K562 (cell line): ENCODE measurements at regions not wholly inside any gene's neighbourhood (a gene's known extent, or its start where the extent isn't known, plus 50 kb on each side); places are given as distances from the start of the nearest gene placed in this dataset.

Experiments used
- ATAC-seq: fragments of 200-7000 bp; cut with Tn5 transposase; 3 replicates; pipeline ENCODE4 v1.9.1; 2020; ENCODE audit warnings: moderate library complexity
- BruUV-seq: library from RNA; stranded (reverse); fragments of 400-500 nt; replicated peaks from 2 replicates; lab custom pipeline; 2021; lab: Mats Ljungman, UMichigan
- CTCF ChIA-PET: fragments of 300-600 bp; formaldehyde crosslinking; extraction: SDS; loops from one replicate; lab custom pipeline; 2021; ENCODE audit warnings: low intra/inter-chr PET ratio; lab: Yijun Ruan, JAX
- POLR2A ChIA-PET: fragments of 300-600, 350-650 bp; sonication (Branson Sonifier 250); formaldehyde crosslinking; extraction: SDS; loops from one replicate; lab custom pipeline; 2021; ENCODE audit warnings: antibody characterized with exemption, inconsistent platforms; lab: Yijun Ruan, JAX
- DNase-seq, 4 experiments: peaks; one replicate each; pipeline versions ENCODE4 v3.0.0 to v3.0.0-alpha.2; 2011 to 2018; ENCODE audit warnings: low spot score in 3 of 4, mixed read lengths in 3 of 4; ENCODE audit errors: extremely low read depth in 1 of 4
- FAIRE-seq: peaks from 2 replicates; lab custom pipeline; 2011; peaks lifted over from hg19 to GRCh38; lab: Jason Lieb, UNC
- H2AFZ ChIP-seq: 2 replicates; pipeline ENCODE4 v1.6.0; 2011; ENCODE audit warnings: low read depth, low read length, control low read depth, inconsistent platforms
- H3K27ac ChIP-seq: fragments of 200-600 bp; 3 replicates; pipeline ENCODE4 v1.8.0; 2011; ENCODE audit warnings: low read depth, mild to moderate bottlenecking, control low read depth, inconsistent platforms, low read length, moderate library complexity, mixed read lengths; ENCODE audit errors: extremely low read depth
- H3K27me3 ChIP-seq, 2 experiments: fragments of 300-600 bp in 1 of 2; 2 replicates in 1 of 2; 3 replicates in 1 of 2; pipeline versions ENCODE4 v1.6.0 to v1.8.0; 2011; ENCODE audit warnings: inconsistent platforms in 2 of 2, low read length in 2 of 2, mild to moderate bottlenecking in 1 of 2, mixed read lengths in 1 of 2, moderate library complexity in 1 of 2; ENCODE audit not compliant: control insufficient read depth in 2 of 2, insufficient read depth in 2 of 2
- H3K36me3 ChIP-seq: fragments of 300-600 bp; 3 replicates; pipeline ENCODE4 v1.8.0; 2011; ENCODE audit warnings: mild to moderate bottlenecking, low read length, inconsistent platforms; ENCODE audit not compliant: control insufficient read depth, insufficient read depth
- H3K4me1 ChIP-seq, 2 experiments: fragments of 200-600 bp in 1 of 2; replicated peaks in 1 of 2; 2 replicates in 1 of 2; 3 replicates in 1 of 2; pipeline versions ENCODE4 v1.5.1 to v1.8.0; 2011; ENCODE audit warnings: inconsistent platforms in 2 of 2, low read length in 2 of 2, mild to moderate bottlenecking in 1 of 2, mixed read lengths in 1 of 2, moderate library complexity in 1 of 2; ENCODE audit not compliant: control insufficient read depth in 2 of 2, insufficient read depth in 2 of 2
- H3K4me2 ChIP-seq: 2 replicates; pipeline ENCODE4 v1.6.1; 2011; ENCODE audit warnings: low read length, control low read depth, inconsistent platforms, mixed read lengths; ENCODE audit not compliant: insufficient read depth
- H3K4me3 ChIP-seq: fragments of 200-600 bp; sonication (generic), shearing (Covaris generic); 2 replicates; pipeline ENCODE4 v1.5.1; 2016; ENCODE audit warnings: control low read depth, inconsistent platforms
- H3K79me2 ChIP-seq: fragments of 200-600 bp; 3 replicates; pipeline ENCODE4 v1.8.0; 2011; ENCODE audit warnings: low read length, inconsistent platforms; ENCODE audit not compliant: control insufficient read depth, insufficient read depth
- H3K9ac ChIP-seq, 2 experiments: 2 replicates each; pipeline versions ENCODE4 v1.6.0 to v1.6.1; 2011; ENCODE audit warnings: low read depth in 2 of 2, low read length in 2 of 2, control low read depth in 1 of 2, inconsistent platforms in 1 of 2, mild to moderate bottlenecking in 1 of 2, mixed read lengths in 1 of 2; ENCODE audit not compliant: insufficient read depth in 1 of 2
- H3K9me1 ChIP-seq: one replicate; pipeline ENCODE4 v1.6.0; 2011; ENCODE audit warnings: inconsistent platforms, mild to moderate bottlenecking, low read length, moderate library complexity; ENCODE audit not compliant: control insufficient read depth, insufficient read depth
- H3K9me3 ChIP-seq: replicated peaks from 2 replicates; pipeline ENCODE4 v1.5.1; 2011; ENCODE audit warnings: low read depth, low read length, inconsistent platforms; ENCODE audit not compliant: control insufficient read depth, insufficient read depth
- H4K20me1 ChIP-seq: replicated peaks from 2 replicates; pipeline ENCODE4 v1.6.1; 2011; ENCODE audit warnings: low read length, inconsistent platforms, mixed read lengths; ENCODE audit not compliant: control insufficient read depth, insufficient read depth
- CBFA2T2 ChIP-seq: fragments of 450-650 bp; conservative IDR thresholded peaks from 2 replicates; pipeline ENCODE4 v1.6.1; 2017; ENCODE audit warnings: mild to moderate bottlenecking
- CREB1 ChIP-seq, 2 experiments: sonication (generic) in 1 of 2; formaldehyde crosslinking in 1 of 2; IDR thresholded peaks; 2 replicates each; pipeline versions ENCODE4 v1.6.1 to v1.8.0; 2012 to 2022; ENCODE audit warnings: inconsistent platforms in 1 of 2, mild to moderate bottlenecking in 1 of 2, missing genetic modification reagents in 1 of 2, moderate library complexity in 1 of 2
- KAT2B ChIP-seq: IDR thresholded peaks from one replicate; pipeline ENCODE4 v1.6.1; 2012; ENCODE audit warnings: low read depth, mild to moderate bottlenecking, control low read depth, inconsistent platforms, low read length, moderate library complexity
- KDM1A ChIP-seq, 2 experiments: fragments of 450-650 bp; IDR thresholded peaks; 2 replicates each; pipeline ENCODE4 v1.6.1; 2016; ENCODE audit warnings: mild to moderate bottlenecking in 2 of 2
- NFATC3 ChIP-seq: fragments of 450-650 bp; IDR thresholded peaks from 2 replicates; pipeline ENCODE4 v1.6.1; 2017; ENCODE audit warnings: mild to moderate bottlenecking
- NFYB ChIP-seq: IDR thresholded peaks from 2 replicates; pipeline ENCODE4 v1.6.1; 2011; ENCODE audit warnings: mild to moderate bottlenecking, moderate library complexity; ENCODE audit not compliant: insufficient read length; ENCODE audit errors: extremely low read depth
- NONO ChIP-seq, 2 experiments: fragments of 200-400 bp in 1 of 2; fragments of 450-650 bp in 1 of 2; formaldehyde crosslinking in 1 of 2; IDR thresholded peaks; 2 replicates each; pipeline ENCODE4 v1.6.1; 2017; ENCODE audit warnings: low read depth in 2 of 2, mild to moderate bottlenecking in 2 of 2, moderate library complexity in 2 of 2, low read length in 1 of 2
- POLR2G ChIP-seq: fragments of 200-400 bp; formaldehyde crosslinking; IDR thresholded peaks from 2 replicates; pipeline ENCODE4 v1.6.1; 2017; ENCODE audit warnings: low read depth, mild to moderate bottlenecking, antibody characterized with exemption, low read length, moderate library complexity
- RAD51 ChIP-seq: fragments of 450-650 bp; IDR thresholded peaks from 2 replicates; pipeline ENCODE4 v1.7.1; 2016; ENCODE audit warnings: low read depth, mild to moderate bottlenecking, borderline replicate concordance
- TBP ChIP-seq: optimal IDR thresholded peaks from 2 replicates; pipeline ENCODE3; 2011; ENCODE audit warnings: low read depth, low read length, improper control_type of control experiment
- TCF3 ChIP-seq: sonication (generic); formaldehyde crosslinking; IDR thresholded peaks from 2 replicates; pipeline ENCODE4 v1.4.0; 2020; ENCODE audit warnings: mild to moderate bottlenecking, missing genetic modification reagents
- ZNF197 ChIP-seq: fragments of 200-800 bp; sonication (Bioruptor generic); IDR thresholded peaks from 2 replicates; pipeline ENCODE4 v1.6.1; 2016; ENCODE audit warnings: low read depth, missing genetic modification characterization, missing compliant biosample characterization
- ZNF212 ChIP-seq: fragments of 450-650 bp; formaldehyde crosslinking; IDR thresholded peaks from 2 replicates; pipeline ENCODE4 v1.4.0; 2020; ENCODE audit warnings: mild to moderate bottlenecking
- ZNF239 ChIP-seq: fragments of 250-450 bp; sonication (Bioruptor Pico); IDR thresholded peaks from 2 replicates; pipeline ENCODE4 v1.4.0; 2020; ENCODE audit warnings: mild to moderate bottlenecking
- ZNF347 ChIP-seq: fragments of 450-650 bp; formaldehyde crosslinking; IDR thresholded peaks from 2 replicates; pipeline ENCODE4 v1.4.0; 2020; ENCODE audit warnings: low read depth, mild to moderate bottlenecking, moderate library complexity
- ZNF398 ChIP-seq: fragments of 250-450 bp; sonication (Bioruptor Pico); IDR thresholded peaks from 2 replicates; pipeline ENCODE4 v1.8.0; 2021; ENCODE audit warnings: moderate library complexity, mild to moderate bottlenecking, inconsistent platforms
- ZNF644 ChIP-seq: fragments of 200-800 bp; sonication (Bioruptor generic); IDR thresholded peaks from 2 replicates; pipeline ENCODE4 v1.6.1; 2016; ENCODE audit warnings: low read depth, missing genetic modification characterization, missing compliant biosample characterization
- WGBS: fragments of 100-300 bp; shearing (Covaris generic); methylation state at CpG from one replicate; pipeline ENCODE4 v1.1.6; 2016; ENCODE audit warnings: low coverage, mixed read lengths; ENCODE audit not compliant: insufficient coverage; ENCODE audit errors: missing lambda C conversion rate; 5-methylcytosine and 5-hydroxymethylcytosine counted together
- in situ Hi-C: fragments of 300-500 bp; cut with MboI; formaldehyde crosslinking; loops from 4 replicates; pipeline ENCODE4 v1.15.0; 2018; ENCODE audit warnings: inconsistent platforms, mixed read lengths
- intact Hi-C: fragments of 100-400 bp; cut with micrococcal nuclease; formaldehyde crosslinking; loops from 2 replicates; pipeline ENCODE4 v1.14.2; 2022

- ATAC-seq (no peak), FAIRE-seq (no peak), DNase-seq (no peak)
- no peaks in the 10 kb centered on the region for H3K9me1 ChIP-seq
- no peak overlapping the region for H2AFZ ChIP-seq
- no peak overlapping the region for H3K9ac ChIP-seq
- intact Hi-C loops = no loop called here
- H3K4me3 ChIP-seq = no peak overlapping the region
- POLR2A ChIA-PET = no interaction called here
- no peaks in the 10 kb centered on the region for H3K79me2 ChIP-seq
- H3K9me3 ChIP-seq = no peaks in the 10 kb centered on the region
- no peak overlapping the region for H3K27ac ChIP-seq
- BruUV-seq = no TSS peak
- H3K4me2 ChIP-seq = no peak overlapping the region
- no peaks in the 10 kb centered on the region for H3K27me3 ChIP-seq
- WGBS = 0% methylated on average over 2 of the region's 2 CpGs
- no peaks in the 10 kb centered on the region for H3K4me1 ChIP-seq
- TF ChIP-seq KDM1A (IDR thresholded peaks at IDR 0.05) (no peak), ZNF239 (CRISPR knock-in tag) (no peak), NFATC3 (no peak), ZNF347 (CRISPR knock-in tag) (no peak), RAD51 (no peak), ZNF398 (CRISPR knock-in tag) (no peak), ZNF197 (CRISPR knock-in tag) (no peak), POLR2G (no peak), CREB1 (IDR thresholded peaks at IDR 0.05) (no peak), CREB1 (CRISPR knock-in tag; IDR thresholded peaks at IDR 0.05) (no peak), TBP (no peak), CBFA2T2 (no peak), ZNF644 (tag) (no peak), TCF3 (CRISPR knock-in tag) (no peak), KAT2B (no peak), ZNF212 (CRISPR knock-in tag) (no peak), NONO (IDR thresholded peaks at IDR 0.05; ENCODE audit: low read depth in 2 of 2, low read length in 1 of 2) (no peak), NFYB (no peak)
- TF ChIP-seq, all 486 proteins: peak for 0
- H3K36me3 ChIP-seq = no peaks in the 10 kb centered on the region
- in situ Hi-C loops = no loop called here
- no peaks in the 10 kb centered on the region for H4K20me1 ChIP-seq
- CTCF ChIA-PET = no interaction called here
Measured at GRCh38 chr3:115292131-115292530, 145.0 kb upstream of the ZBTB20 start.
